Tibial nerve (tissue), 4 donors: ENCODE measurements at regions not wholly inside any gene's neighbourhood (a gene's known extent, or its start where the extent isn't known, plus 50 kb on each side); places are given as distances from the start of the nearest gene placed in this dataset.

Source experiments
- DNase-seq, 2 donors: peaks; one replicate each; pipeline ENCODE4 v3.0.0-alpha.2; 2019; ENCODE audit warnings: low spot score in 2 of 2
- H3K27ac ChIP-seq, 4 donors: fragments of 200-600 bp; sonication (generic) in 3 of 4; one replicate each; pipeline ENCODE4 v1.5.1; 2017 to 2019; ENCODE audit warnings: mild to moderate bottlenecking in 1 of 4
- H3K27me3 ChIP-seq, 2 donors: fragments of 200-600 bp; sonication (generic) in 1 of 2; one replicate each; pipeline versions ENCODE4 v1.5.1 to v1.6.0; 2017 to 2019
- H3K36me3 ChIP-seq, 3 donors: fragments of 200-600 bp; sonication (generic); one replicate each; pipeline ENCODE4 v1.5.1; 2018 to 2019
- H3K4me1 ChIP-seq, 4 donors: fragments of 200-600 bp; sonication (generic) in 3 of 4; one replicate each; pipeline ENCODE4 v1.5.1; 2017 to 2019
- H3K4me3 ChIP-seq, 4 donors: fragments of 200-600 bp; sonication (generic) in 3 of 4; one replicate each; pipeline ENCODE4 v1.5.1; 2017 to 2019; ENCODE audit warnings: mild to moderate bottlenecking in 1 of 4, moderate library complexity in 1 of 4
- H3K9me3 ChIP-seq, 4 donors: fragments of 200-600 bp; sonication (generic) in 3 of 4; one replicate each; pipeline ENCODE4 v1.5.1; 2017 to 2019
- EP300 ChIP-seq, 2 donors: sonication (generic); formaldehyde crosslinking; IDR thresholded peaks; one replicate each; pipeline ENCODE4 v1.6.1; 2017; ENCODE audit warnings: antibody characterized with exemption in 2 of 2, mild to moderate bottlenecking in 1 of 2
- POLR2A ChIP-seq, 2 donors: fragments of 450-650 bp; IDR thresholded peaks; one replicate each; pipeline ENCODE4 v1.6.1; 2017; ENCODE audit warnings: antibody characterized with exemption in 2 of 2, mild to moderate bottlenecking in 2 of 2, moderate library complexity in 2 of 2
- WGBS, 2 donors: methylation state at CpG; one replicate each; pipeline ENCODE4 v1.1.5; 2018; 5-methylcytosine and 5-hydroxymethylcytosine counted together
- TF ChIP-seq, protein P1 (sequence below), 5 experiments: fragments of 200-600 bp in 3 of 5; fragments of 450-650 bp in 2 of 5; sonication (generic) in 3 of 5; IDR thresholded peaks; one replicate each; pipeline ENCODE4 v1.5.1; 2016 to 2019; ENCODE audit warnings: antibody characterized with exemption in 5 of 5, mild to moderate bottlenecking in 3 of 5, moderate library complexity in 2 of 5

DNA sequence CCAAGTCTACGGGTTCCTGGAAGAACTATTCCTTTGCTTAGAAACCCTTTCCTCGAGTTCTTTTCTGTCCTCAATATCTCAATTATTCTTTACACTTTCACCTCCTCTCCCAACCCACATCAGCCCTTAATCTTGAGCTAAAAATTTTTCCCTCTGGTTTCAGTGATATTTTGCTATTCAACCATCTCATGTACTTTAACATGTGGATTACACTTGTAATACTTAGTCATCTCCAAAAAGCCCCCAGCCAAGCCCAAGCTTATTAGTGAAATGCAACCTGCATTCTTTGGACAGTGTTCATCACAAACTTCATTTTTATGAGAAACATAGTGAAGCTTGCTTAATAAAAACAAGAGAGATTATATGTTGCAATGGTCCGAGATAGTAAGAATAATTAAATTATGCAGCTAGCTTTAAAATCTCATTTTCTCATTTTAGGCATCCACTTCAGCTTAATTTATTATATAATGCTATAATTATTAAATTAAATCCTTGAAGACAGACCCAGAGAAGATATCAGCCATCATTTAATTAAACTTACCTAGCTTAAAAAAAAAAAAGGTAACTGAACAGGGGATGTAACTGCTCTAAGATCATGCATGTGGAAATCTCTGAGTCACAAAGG lies 534.5 kb upstream of the TBL1XR1 start:
- H3K4me1 ChIP-seq, result peaks cover 0 to 19% (median 0%) of the 10 kb centered on the region in 4 donors
- H3K27me3 ChIP-seq, result no peaks in the 10 kb centered on the region
- no peak overlapping the region for H3K4me3 ChIP-seq
- H3K27ac ChIP-seq, result no peak overlapping the region
- TF ChIP-seq EP300 (IDR thresholded peaks at IDR 0.05) (no peak), POLR2A (IDR thresholded peaks at IDR 0.05) (no peak)
- TF ChIP-seq, protein P1, sequence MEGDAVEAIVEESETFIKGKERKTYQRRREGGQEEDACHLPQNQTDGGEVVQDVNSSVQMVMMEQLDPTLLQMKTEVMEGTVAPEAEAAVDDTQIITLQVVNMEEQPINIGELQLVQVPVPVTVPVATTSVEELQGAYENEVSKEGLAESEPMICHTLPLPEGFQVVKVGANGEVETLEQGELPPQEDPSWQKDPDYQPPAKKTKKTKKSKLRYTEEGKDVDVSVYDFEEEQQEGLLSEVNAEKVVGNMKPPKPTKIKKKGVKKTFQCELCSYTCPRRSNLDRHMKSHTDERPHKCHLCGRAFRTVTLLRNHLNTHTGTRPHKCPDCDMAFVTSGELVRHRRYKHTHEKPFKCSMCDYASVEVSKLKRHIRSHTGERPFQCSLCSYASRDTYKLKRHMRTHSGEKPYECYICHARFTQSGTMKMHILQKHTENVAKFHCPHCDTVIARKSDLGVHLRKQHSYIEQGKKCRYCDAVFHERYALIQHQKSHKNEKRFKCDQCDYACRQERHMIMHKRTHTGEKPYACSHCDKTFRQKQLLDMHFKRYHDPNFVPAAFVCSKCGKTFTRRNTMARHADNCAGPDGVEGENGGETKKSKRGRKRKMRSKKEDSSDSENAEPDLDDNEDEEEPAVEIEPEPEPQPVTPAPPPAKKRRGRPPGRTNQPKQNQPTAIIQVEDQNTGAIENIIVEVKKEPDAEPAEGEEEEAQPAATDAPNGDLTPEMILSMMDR (IDR thresholded peaks at IDR 0.05), result no peak
- DNase-seq, result no peak
- no peaks in the 10 kb centered on the region for H3K9me3 ChIP-seq
- 85 to 88% methylated on average over 3 of the region's 3 CpGs for WGBS, 2 donors
- H3K36me3 ChIP-seq, result no peaks in the 10 kb centered on the region

DNA sequence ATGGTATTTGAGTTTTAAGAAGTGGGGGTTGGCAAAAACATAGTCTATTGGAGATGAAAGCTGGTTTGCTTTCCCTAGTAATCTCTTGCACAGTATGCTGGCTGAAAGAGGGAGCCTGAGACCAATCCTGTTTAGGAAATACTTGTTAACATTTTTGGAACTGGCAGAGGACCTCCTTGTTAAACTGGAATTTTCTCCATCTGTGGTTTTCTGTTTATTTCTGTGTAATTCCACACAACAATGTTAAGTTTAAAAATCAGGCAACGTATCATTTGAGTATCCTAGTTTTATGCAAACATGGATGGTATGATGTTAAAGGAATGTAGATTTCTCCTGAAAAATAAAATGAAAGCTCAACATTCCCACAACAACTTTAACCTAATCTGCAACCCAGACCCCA lies 536.0 kb upstream of the TBL1XR1 start:
- no peak for TF ChIP-seq EP300 (IDR thresholded peaks at IDR 0.05)
- TF ChIP-seq, protein P1 (IDR thresholded peaks at IDR 0.05), result no peak
- no peak for TF ChIP-seq POLR2A (IDR thresholded peaks at IDR 0.05)
- Histone ChIP-seq H3K4me3 (no peak overlapping the region), H3K27me3 (no peaks in the 10 kb centered on the region), H3K4me1 (peaks cover 0 to 19% (median 0%) of the 10 kb centered on the region in 4 donors), H3K27ac (no peak overlapping the region), H3K9me3 (no peaks in the 10 kb centered on the region), H3K36me3 (no peaks in the 10 kb centered on the region)
- WGBS, 2 donors, result 64 to 70% methylated on average over 1 of the region's 1 CpG
- no peak for DNase-seq

DNA sequence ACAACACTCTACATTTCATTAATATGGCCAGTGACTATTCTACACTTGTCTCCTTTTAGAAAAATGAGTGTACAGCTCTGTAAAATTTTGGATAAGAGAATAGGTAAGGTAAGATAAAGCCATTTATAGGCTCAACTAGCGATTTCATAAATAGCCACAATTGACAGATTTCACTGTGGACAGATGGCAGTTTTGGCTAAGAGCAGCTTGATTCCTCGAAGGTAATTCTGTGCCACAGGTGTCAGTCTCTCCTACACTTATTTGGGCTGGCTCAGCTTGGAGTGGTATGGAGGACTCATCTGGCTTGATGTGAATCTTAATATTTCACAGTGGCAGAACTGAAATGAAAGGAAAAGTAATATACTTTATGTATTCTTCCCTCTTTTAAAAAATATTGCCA lies 536.7 kb upstream of the TBL1XR1 start:
- Histone ChIP-seq H3K27me3 (no peaks in the 10 kb centered on the region), H3K4me3 (no peak overlapping the region)
- no peak for DNase-seq

DNA sequence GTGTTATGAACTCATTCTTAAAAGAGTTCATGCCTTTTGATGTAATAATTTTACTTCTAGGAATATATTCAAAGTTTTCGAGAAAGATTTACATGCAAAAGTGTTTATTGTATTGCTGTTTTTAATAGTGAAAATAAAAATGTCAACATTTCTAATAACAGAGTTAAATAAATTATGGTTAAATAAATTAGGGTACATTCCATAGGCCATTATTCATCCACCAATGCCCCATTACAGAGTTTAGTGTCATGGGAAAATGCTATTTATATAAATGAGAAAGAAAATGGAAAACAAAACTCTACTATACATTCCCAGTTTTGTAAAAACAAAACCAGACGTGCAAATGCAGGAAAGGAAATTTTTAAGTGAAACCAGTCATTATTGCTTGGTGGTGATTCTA lies 538.1 kb upstream of the TBL1XR1 start:
- Histone ChIP-seq H3K27me3 (no peaks in the 10 kb centered on the region), H3K36me3 (no peaks in the 10 kb centered on the region), H3K4me3 (no peak overlapping the region), H3K4me1 (peaks cover 0 to 7% (median 0%) of the 10 kb centered on the region in 4 donors), H3K27ac (no peak overlapping the region), H3K9me3 (no peaks in the 10 kb centered on the region)
- TF ChIP-seq EP300 (IDR thresholded peaks at IDR 0.05), result no peak
- no peak for TF ChIP-seq POLR2A (IDR thresholded peaks at IDR 0.05)
- WGBS, 2 donors, result 66 to 76% methylated on average over 2 of the region's 2 CpGs
- DNase-seq, result no peak

More for the DNA sequence above, 536.7 kb upstream of the TBL1XR1 start:
- 93 to 95% methylated on average over 2 of the region's 2 CpGs for WGBS, 2 donors
- Histone ChIP-seq H3K9me3 (no peaks in the 10 kb centered on the region), H3K27ac (no peak overlapping the region), H3K4me1 (peaks cover 0 to 19% (median 0%) of the 10 kb centered on the region in 4 donors), H3K36me3 (no peaks in the 10 kb centered on the region)
- TF ChIP-seq EP300 (IDR thresholded peaks at IDR 0.05) (no peak), POLR2A (IDR thresholded peaks at IDR 0.05) (no peak)
- TF ChIP-seq, protein P1 (IDR thresholded peaks at IDR 0.05), result no peak

DNA sequence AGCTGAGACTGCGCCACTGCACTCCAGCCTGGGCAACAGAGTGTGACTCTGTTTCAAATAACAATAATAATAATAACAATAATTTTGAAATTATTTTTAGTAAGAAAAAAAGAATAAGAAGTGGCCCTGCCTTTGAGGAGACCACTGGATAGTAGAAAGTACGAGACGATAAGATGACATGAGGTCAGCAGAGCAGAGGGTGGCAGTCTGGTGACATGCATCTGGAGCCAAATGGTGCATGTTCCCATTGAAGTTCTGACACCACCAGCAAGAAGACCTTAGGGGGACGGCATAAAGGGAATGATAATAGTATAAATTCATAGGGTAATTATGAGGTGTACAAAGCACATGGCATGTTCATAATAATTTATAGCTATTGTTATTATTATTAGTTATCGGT lies 542.2 kb upstream of the TBL1XR1 start:
- Histone ChIP-seq H3K36me3 (no peaks in the 10 kb centered on the region), H3K4me3 (no peak overlapping the region), H3K9me3 (no peaks in the 10 kb centered on the region), H3K27ac (no peak overlapping the region), H3K27me3 (no peaks in the 10 kb centered on the region), H3K4me1 (no peaks in the 10 kb centered on the region)
- WGBS, 2 donors, result 96 to 99% methylated on average over 5 of the region's 5 CpGs
- DNase-seq, result no peak
- TF ChIP-seq EP300 (IDR thresholded peaks at IDR 0.05) (no peak), POLR2A (IDR thresholded peaks at IDR 0.05) (no peak)
- TF ChIP-seq, protein P1 (IDR thresholded peaks at IDR 0.05), result no peak
